ELR (cell line): ENCODE measurements at regions not wholly inside any gene's neighbourhood (a gene's known extent, or its start where the extent isn't known, plus 50 kb on each side); places are given as distances from the start of the nearest gene placed in this dataset.
A peak's percentile ranks its signal among the peaks of the same experiment; 100 is the strongest.

Experiments used
- DNase-seq: peaks from one replicate; pipeline ENCODE4 v3.0.0-alpha.2; 2015; ENCODE audit warnings: low read depth

- no peak for DNase-seq
These were observed 95.6 kb downstream of the RASSF10 start for GRCh38 chr11:13104619-13105236.

- DNase-seq = no peak
These were observed 96.2 kb downstream of the RASSF10 start for GRCh38 chr11:13105237-13105844.

- no peak for DNase-seq
These were observed 98.5 kb downstream of the RASSF10 start for GRCh38 chr11:13107544-13108044.

- no peak for DNase-seq
These were observed 99.3 kb downstream of the RASSF10 start for GRCh38 chr11:13108416-13108815.

- no peak for DNase-seq
These were observed 100.5 kb downstream of the RASSF10 start for GRCh38 chr11:13109616-13110015.

- DNase-seq = no peak
These were observed 101.0 kb downstream of the RASSF10 start for GRCh38 chr11:13110145-13110544.

- peak; percentile 77 for DNase-seq
These were observed 102.1 kb downstream of the RASSF10 start for GRCh38 chr11:13110929-13111812.

GRCh38 chr11:13111813-13112130 is 102.7 kb downstream of the RASSF10 start:
- no peak for DNase-seq

- no peak for DNase-seq
These were observed 105.7 kb downstream of the RASSF10 start for GRCh38 chr11:13114566-13115379.

- DNase-seq = no peak
These were observed 106.2 kb downstream of the RASSF10 start for GRCh38 chr11:13115380-13115675.

GRCh38 chr11:13116491-13116890 is 107.4 kb downstream of the RASSF10 start:
- DNase-seq = peak; percentile 41

- DNase-seq = no peak
These were observed 108.2 kb downstream of the RASSF10 start for GRCh38 chr11:13117344-13117743.

- DNase-seq = peak; percentile 99
These were observed 109.1 kb downstream of the RASSF10 start for GRCh38 chr11:13118194-13118593.

GRCh38 chr11:13118650-13119049 is 109.5 kb downstream of the RASSF10 start:
- no peak for DNase-seq

- DNase-seq = peak; percentile 80
These were observed 110.2 kb downstream of the RASSF10 start for GRCh38 chr11:13119361-13119760.

GRCh38 chr11:13119941-13120520 is 110.9 kb downstream of the RASSF10 start:
- DNase-seq = no peak

GRCh38 chr11:13120691-13121090 is 111.6 kb downstream of the RASSF10 start:
- peak; percentile 94 for DNase-seq

- DNase-seq = peak; percentile 57
These were observed 117.3 kb downstream of the RASSF10 start for GRCh38 chr11:13126430-13126829.

- DNase-seq = no peak
These were observed 118.0 kb downstream of the RASSF10 start for GRCh38 chr11:13127161-13127560.

- no peak for DNase-seq
These were observed 119.2 kb downstream of the RASSF10 start for GRCh38 chr11:13128354-13128753.

GRCh38 chr11:13134066-13134465 is 125.0 kb downstream of the RASSF10 start:
- no peak for DNase-seq

- no peak for DNase-seq
These were observed 125.8 kb downstream of the RASSF10 start for GRCh38 chr11:13134886-13135285.
